ENCODE measurements at regions not wholly inside any gene's neighbourhood (a gene's known extent, or its start where the extent isn't known, plus 50 kb on each side); places are given as distances from the start of the nearest gene placed in this dataset.

- TF ChIP-seq CTCF (IDR thresholded peaks at IDR 0.05; ENCODE audit: insufficient read depth, low read depth, low read length) (no peak), EZH2 (IDR thresholded peaks at IDR 0.05; ENCODE audit: insufficient read depth, low read length) (no peak)
These were observed 113.9 kb upstream of the AGTR1 start for GRCh38 chr3:148583793-148584192.
